ENCODE measurements at regions not wholly inside any gene's neighbourhood (a gene's known extent, or its start where the extent isn't known, plus 50 kb on each side); places are given as distances from the start of the nearest gene placed in this dataset.

DNA sequence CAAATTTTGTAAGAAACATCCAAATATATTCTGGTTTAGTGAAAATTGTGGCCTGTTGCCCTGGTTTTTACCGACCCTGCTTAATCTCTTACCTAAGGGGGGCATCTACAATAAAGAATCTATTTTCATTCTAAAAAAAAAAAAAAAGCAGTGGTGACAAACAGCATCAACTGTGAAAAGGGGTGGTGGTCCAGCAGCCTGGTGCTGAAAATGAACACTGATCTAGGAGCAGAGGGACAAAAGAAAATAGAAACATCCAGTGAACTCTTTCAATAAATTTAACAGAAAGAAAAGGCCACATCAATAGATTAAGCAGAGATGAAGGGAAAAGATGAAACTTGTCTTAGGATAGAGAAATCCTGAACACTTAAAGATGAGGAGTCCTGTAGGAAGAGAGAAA, 348.7 kb upstream of the GRAMD2B start:
- no peak for DNase-seq (ENCODE audit: low read depth, low spot score)

DNA sequence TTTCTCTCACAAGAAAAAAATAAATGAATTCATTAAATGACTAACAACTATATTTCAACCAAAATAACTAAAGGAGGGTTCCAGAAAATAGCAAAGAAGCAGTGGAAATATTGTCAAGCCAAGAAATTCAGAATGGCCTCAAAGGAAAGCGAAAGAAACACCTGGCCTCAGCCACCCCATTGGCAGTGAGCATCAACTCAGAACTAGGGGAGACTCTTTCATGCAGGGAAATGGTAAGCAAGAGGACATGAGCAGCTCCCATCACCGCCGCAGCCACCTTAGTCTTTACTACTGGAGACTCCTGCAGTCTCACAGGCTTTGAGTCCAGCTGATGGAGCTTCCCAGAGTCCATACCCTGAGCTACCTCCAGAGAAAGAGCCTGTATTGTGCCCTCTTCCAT, 343.9 kb upstream of the GRAMD2B start:
- DNase-seq (ENCODE audit: low read depth, low spot score) = no peak

DNA sequence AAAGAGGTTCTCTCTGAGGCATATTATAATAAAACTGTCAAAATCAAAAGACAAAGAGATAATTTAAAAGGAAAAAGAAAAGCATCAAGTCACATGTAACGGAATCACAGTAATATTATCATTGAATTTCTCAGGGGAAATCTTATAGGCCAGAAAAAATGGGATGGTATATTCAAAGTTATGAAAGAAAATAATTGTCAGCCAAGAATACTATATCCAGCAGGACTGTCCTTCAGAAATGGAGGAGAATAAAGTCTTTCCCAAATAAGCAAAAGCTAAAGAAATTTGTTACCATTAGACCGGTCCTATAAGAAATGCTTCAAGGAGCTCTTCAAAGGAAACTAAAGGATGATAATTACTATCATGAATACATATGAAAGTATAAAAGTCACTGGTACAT, 342.0 kb upstream of the GRAMD2B start:
- DNase-seq (ENCODE audit: low read depth, low spot score) = no peak

DNA sequence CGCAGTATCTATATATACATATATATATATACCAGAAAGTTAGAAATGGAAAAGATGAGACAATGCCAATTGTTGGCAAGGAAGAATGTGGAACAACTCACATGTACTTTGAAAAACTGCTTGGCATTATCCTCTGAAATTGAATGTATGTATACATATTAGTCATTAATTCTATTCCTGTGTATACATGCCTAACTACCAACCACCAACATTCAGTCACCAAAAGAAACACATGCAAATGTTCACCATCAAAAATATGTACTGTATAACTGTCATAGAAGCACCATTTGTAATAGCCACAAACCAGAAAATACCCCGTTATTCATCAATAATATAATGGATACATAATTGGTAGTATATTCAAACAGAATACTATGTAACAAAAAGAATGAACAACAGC, 330.2 kb upstream of the GRAMD2B start:
- DNase-seq (ENCODE audit: low read depth, low spot score) = no peak

DNA sequence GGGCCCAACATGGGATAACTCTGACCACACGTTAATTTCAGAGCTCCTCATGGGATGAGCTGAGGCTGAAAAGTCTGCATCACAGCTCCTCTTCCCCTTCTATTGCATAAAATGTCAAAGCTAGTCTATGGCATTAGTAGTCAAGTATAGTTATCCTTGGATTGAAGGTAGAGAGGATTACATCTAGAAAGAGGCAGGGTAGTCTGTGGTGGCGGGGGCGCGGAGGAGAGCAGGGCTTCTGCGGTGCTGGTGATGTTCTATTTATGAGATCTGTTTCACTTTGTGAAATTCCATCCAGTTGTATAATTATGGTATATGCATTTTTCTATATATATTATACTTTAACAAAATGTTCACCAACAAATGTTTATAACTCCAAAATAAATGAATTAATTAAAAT, 329.5 kb upstream of the GRAMD2B start:
- no peak for DNase-seq (ENCODE audit: low read depth, low spot score)

DNA sequence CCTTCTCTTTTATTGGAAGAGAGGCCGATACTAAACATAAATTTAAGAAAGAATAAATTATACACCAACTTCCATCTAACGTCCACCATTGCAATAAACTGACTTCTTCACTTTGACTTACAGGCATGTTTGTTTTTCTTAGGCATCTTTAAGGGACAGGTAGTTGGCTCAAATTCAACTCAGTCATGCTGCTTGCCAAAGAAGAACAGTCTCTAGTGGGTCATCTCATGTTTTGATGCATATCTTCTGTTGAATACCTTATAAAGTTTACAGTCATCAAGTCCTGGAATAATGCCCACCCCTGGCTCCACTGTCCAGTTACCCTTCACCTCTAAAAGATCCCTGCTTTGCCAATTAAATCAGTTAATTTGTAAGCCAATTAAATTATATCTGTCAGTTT, 328.2 kb upstream of the GRAMD2B start:
- DNase-seq (ENCODE audit: low read depth, low spot score) = no peak

DNA sequence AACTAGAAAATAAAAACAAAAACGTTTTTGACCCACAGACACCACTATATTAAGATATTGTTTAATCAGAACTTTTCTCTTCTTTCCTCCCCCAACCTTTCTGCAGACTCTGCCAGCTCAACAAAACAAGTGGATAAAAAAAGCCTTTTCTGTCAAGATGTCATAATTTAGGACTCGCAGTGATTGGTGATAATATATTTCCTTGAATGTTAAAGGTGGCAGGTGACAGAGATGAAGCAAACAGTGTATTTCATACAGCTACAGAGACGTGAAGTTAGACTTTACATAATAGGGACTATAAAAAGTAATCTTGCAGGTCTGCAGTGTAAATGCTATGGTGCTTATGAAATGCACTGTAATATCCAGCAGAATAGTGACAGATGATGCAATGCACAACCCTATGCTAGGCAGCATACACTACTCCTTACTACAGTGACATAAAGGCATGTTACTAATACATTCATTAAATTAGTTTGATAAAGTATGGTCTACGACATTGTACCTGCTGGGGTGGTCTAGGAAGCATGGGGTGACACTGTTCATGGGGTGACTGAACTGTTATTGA, 326.7 kb upstream of the GRAMD2B start:
- DNase-seq (ENCODE audit: low read depth, low spot score) = no peak

DNA sequence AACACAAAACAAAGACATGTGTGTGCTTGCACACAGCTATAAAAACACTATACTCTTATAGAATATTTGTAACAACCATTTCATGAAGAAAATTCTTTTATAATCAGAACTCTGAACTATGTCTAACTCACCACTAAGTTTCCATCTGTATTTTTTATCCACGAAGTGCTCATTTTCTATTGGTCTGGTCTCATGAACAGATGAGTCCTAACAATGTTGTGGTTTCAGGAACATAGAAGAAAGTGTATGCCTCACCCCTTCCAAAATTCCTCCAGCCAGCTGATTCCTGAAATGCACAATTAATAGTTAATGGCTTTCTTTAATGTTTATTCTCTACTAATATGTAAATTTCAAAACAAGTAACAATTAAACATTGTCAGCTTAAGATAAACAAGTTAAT, 325.3 kb upstream of the GRAMD2B start:
- no peak for DNase-seq (ENCODE audit: low read depth, low spot score)

DNA sequence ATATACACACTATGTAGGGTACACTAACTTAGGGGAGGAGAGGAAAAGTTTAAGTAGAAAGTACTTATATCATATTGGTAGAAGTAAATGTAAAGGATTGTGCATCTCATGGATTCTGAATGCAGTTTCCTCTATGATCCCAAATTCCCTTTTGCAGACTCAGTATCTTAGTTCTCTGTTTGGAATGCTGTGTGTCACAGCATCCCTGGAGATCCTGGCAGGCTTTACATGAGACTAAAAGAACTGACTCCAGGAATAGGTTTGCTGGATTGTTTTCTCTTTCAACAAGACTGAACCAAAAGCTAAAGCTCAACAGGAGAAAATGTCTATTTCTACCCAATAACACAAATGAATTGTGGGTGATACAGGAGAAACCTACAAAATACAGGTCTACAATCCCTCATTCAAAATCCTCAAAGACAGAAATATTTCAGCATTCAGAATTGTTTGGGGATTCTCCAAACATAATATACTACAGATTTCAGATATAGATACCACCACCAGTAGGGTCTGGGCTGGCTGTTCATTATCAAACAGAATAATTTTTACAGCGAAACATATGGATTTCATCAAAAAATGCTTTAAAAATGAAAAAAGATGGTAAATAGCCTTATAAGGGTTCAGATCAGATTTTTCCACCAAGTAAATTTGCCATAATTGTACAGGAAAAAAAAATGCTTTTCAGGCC, 324.7 kb upstream of the GRAMD2B start:
- DNase-seq (ENCODE audit: low read depth, low spot score) = peak; percentile 73

DNA sequence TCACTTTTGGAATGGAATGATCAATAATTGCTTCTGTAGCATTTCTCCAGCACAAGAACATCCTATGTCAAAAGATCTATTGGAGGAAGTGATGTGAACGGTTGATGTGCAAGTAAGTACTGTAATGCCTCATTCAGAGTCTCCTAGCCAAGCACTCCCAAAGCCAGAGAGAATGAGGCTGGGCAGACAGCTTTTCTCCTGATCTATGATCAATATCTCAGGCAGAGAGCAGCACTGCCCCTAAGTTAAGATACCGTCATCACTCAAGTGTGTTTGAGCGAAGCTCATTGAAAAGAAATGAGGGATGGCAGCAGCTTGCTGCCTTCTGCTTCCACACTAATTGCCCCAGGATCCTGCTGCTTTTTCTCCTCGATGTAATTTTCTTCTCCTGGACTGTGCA, 324.1 kb upstream of the GRAMD2B start:
- no peak for DNase-seq (ENCODE audit: low read depth, low spot score)

DNA sequence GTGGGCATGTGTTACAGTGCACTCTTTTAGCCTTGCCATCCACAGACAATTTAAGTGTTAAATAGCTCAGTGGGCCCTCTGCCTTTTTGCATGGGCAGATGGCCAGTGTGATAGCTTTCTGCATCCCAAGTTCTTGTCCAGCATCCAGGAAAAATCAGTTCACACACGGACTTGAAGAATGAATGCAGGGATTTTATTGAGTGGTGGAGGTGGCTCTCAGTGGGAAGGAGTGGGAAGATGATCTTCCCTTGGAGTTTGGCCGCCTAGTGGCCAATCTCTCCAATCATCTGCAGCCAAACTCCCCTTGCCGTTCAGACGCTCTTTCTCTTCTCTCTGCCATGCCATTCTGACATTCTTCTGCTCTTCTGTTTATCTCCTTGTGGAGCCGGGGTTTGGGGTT, 322.4 kb upstream of the GRAMD2B start:
- DNase-seq (ENCODE audit: low read depth, low spot score) = no peak

DNA sequence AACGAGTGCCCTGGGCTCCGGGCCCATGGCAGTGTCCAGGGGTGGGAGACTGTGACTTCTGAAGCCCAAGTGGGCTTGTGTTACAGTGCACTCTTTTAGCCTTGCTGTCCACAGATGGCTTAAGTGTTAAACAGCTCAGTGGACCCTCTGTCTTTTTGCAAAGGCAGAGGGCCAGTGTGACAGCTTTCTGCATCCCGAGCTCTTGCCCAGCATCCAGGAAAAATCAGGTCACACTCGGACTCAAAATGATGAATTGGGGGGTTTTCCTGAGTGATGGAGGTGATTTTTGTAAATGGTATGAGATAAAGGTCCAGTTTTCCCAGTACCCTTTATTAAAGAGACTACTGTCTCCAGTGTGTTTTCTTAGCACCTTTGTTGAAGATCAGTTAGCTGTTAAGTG, 321.3 kb upstream of the GRAMD2B start:
- DNase-seq (ENCODE audit: low read depth, low spot score) = no peak

DNA sequence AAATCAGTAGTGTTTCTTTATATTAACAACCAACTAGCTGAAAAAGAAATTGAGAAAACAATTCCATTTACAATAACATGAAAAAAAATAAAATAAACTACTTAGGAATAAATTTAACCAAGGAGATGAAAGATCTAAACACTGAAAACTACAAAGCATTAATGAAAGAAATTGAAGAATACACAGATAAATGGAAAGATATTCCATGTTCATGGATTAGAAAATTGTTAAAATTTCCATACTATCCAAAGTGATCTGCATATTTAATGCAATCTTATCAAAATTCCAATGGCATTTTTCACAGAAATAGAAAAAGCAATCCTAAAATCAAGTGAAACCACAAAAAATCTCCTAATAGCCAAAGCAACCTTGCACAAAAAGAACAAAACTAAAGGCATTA, 320.2 kb upstream of the GRAMD2B start:
- no peak for DNase-seq (ENCODE audit: low read depth, low spot score)

DNA sequence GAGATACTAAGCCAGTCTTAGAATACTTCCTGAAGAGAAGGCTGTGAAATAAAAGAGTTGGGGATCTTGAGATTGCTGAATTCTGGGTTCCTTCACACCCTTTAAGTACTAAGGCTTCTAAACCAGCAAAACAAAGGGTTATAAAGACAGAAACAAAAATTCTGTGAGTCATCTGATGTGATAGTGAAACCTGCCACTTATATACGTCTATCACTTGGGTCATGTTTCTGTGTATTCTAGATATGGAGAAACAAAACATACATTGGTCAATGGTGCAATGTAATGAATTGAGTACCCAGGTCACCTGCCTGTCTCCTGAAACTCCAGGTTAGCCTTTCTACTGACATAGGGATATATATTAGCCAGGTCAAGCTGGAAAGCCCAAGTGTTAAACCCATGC, 319.3 kb upstream of the GRAMD2B start:
- no peak for DNase-seq (ENCODE audit: low read depth, low spot score)

DNA sequence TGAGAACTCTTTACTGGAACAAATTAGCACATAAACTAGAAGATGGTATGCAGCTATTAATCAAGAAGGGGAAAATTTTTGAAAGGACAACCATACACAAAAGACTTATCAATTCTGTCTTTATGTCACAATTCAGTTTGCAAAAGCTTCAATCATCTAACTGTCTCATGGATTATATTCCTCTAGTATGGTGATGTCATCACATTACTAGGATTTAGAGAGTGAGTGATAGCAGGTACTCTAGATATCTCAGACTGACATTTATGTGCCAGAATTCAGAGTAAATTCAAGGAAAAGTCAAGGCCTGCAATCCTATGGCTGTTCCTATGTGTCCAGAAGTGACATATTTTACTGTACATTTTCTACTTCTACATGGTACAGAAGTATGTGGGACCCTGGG, 318.9 kb upstream of the GRAMD2B start:
- no peak for DNase-seq (ENCODE audit: low read depth, low spot score)

DNA sequence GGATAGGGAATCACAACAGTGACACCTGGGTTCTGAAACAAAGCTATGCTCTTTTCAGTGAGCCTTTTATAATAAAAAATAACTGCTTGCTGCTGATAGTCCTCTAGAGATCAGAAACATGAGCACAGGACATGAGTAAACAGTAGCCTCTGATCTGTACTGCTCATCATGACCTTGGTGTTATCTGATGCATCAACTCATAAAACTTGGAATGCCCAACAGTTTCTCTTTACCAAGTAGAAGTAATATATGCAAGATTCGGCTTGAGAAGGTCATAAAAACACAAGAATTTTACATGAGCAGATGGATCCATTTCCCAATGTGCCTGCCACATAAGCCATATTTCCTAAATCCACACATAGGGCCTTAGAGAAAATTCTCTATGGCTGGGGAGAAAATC, 318.3 kb upstream of the GRAMD2B start:
- DNase-seq (ENCODE audit: low read depth, low spot score) = no peak

DNA sequence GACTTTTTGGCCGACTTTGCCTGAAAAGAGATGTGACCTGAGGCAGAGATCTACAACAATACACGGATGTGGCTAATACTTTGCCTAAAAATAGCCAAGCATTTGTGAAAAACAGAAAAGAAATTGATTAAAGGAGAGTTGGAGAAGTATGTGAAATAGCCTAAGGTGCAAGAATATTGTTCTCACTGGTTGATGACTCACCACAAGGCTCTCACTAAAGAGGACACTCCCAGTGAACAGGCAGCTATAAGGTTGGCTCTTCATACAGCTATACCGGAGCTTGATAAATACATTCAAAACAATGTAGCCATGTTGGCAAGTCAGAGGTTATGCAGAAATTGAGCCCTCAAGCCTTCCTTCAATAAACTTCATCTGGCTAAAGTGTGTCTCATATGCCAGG, 317.2 kb upstream of the GRAMD2B start:
- DNase-seq (ENCODE audit: low read depth, low spot score) = no peak

DNA sequence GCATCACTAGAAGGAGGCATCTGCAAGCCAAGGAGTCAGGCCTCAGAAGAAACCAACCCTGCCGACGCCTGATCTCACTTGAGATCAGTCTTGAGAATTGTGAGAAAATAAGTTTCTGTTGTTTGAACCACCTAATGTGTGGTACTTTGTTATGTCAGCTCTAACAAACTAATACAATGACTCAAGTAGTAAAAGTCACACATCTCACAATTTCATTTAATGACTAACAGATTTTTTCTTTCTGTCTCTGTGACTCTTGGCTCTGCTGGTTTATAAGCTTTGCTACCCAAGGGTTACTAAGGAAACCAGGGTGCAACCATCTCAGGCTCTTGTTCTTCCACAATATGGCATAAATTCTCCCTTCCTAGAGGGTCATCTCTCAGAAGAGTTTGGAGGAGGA, 315.8 kb upstream of the GRAMD2B start:
- DNase-seq (ENCODE audit: low read depth, low spot score) = no peak

DNA sequence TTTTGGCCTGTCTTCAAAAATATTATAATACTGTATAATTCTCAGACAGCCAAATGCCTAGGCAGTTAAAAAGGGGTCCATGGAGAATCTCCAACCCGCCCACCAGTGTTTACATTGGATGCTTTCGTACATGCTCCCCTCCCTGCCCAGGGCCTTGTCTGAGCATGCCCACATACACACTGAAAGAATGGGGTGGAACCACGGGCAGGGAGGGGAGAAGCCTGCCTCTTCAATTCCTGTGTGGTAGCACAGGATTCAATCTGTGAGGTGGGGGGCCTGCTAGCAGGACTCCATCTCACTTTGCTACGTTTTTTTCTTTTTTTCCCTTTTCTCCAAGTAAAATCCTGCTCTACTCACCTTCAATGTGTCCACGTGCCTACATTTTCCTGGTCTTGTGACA, 314.7 kb upstream of the GRAMD2B start:
- no peak for DNase-seq (ENCODE audit: low read depth, low spot score)

DNA sequence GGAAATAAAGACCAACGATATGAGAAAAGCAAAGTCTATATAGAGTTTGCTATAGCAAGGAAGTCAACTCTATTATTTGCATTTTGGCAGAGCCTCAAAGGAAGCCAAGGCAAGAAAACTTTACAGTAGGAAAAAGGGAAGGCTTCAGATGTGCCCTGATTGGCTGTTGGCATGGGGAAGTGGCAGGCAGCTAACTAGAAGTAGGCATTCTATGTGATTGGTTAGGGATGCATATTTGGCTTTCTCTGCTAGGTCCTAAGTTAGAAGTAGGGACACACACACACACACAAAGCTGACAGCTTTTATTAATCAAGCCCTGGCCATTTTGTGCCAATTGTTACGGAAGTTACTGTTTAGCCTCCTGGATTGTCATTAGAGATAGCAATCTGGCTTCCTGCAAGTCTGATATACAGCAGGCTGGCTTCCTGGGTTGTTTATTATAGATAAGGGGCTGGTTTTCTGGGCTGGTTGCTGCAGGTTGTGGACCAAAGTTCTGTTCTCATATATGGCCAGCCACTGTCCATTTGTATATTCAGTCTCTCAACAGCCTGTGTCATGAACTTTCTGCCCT, 308.1 kb upstream of the GRAMD2B start:
- no peak for DNase-seq (ENCODE audit: low read depth, low spot score)

DNA sequence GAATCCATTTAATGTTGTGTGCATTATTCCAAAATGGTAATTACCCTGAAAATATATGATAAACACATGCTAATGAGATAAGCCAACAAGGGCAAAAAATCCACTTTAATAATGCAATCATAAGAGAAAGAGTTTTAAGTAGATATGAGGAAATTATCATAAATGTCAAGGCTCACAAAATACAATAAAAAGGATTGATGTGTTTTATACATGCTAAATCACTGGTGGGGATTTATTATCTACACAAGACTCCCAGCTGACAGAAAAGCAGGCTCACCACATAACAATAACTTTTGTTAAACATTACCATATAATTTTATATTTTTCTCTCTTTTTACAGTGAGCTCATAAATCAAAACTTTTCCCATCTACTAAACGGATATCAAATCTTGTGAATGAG, 306.2 kb upstream of the GRAMD2B start:
- DNase-seq (ENCODE audit: low read depth, low spot score) = no peak

DNA sequence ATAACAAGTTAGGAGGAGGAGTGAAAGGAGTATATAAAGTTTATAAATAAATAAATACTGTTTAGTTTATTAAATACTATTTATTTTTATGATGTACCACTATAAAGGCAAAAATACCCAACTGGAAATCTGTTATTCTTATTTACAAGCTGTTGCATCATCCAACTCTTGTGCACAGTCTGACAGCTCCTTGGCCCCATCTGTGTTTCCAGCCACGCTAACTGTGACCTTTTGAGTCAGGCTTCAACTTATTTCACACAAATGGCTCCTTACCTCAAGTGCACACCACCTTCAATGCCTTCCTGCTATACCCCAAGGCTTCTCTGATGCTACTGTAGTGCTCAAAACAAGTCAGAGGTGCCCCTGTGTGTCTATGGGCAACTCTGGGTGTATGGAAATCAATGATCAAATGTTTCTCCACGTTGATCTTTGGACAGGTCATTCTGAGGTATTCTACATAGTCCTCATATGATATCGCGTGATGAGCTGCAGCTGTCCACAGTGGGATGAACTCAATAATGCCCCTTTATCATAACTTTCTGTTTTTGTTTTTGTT, 303.2 kb upstream of the GRAMD2B start:
- DNase-seq (ENCODE audit: low read depth, low spot score) = no peak

DNA sequence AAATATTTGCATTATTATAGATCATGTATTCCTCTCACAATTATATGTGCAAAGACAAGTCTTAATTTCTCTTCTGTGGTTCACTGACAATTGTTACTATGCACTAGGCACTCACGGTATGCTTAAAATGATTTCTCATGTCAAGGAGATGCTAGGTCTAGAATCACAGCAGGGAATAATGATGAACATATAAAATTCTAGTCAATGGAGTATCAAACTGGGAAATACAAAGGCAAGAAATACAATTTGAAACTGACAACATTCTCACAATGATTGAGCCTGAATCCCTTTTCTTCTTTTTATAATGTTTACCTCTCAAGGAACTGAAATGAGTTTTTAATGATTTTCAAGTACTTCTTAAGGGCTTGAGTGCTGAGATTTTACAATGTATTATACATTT, 302.3 kb upstream of the GRAMD2B start:
- no peak for DNase-seq (ENCODE audit: low read depth, low spot score)
